GM12878 (cell line): ENCODE measurements at regions not wholly inside any gene's neighbourhood (a gene's known extent, or its start where the extent isn't known, plus 50 kb on each side); places are given as distances from the start of the nearest gene placed in this dataset.

ENCODE experiments used
- ATAC-seq: fragments of 200-7000 bp; cut with Tn5 transposase; 3 replicates; pipeline ENCODE4 v1.9.1; 2020; ENCODE audit warnings: mild to moderate bottlenecking, moderate library complexity
- BruUV-seq: library from RNA; stranded (reverse); fragments of 400-500 nt; replicated peaks from 2 replicates; lab custom pipeline; 2021; lab: Mats Ljungman, UMichigan
- CTCF ChIA-PET: fragments of 300-600 bp; sonication (Branson Sonifier 250); formaldehyde crosslinking; extraction: SDS; loops from one replicate; lab custom pipeline; 2021; ENCODE audit warnings: inconsistent platforms; lab: Yijun Ruan, JAX
- POLR2A ChIA-PET: fragments of 350-600 bp; formaldehyde crosslinking; extraction: SDS; loops from one replicate; lab custom pipeline; 2021; ENCODE audit warnings: inconsistent platforms; lab: Charles Lee
- RAD21 ChIA-PET: fragments of 300-600 bp; sonication (Branson Sonifier 250); formaldehyde crosslinking; loops from one replicate; lab custom pipeline; 2023; ENCODE audit warnings: antibody characterized with exemption; ENCODE audit not compliant: unreplicated experiment; lab: Charles Lee
- SMC1A ChIA-PET: fragments of 300-600 bp; sonication (Branson Sonifier 250); formaldehyde crosslinking; loops from one replicate; lab custom pipeline; 2023; ENCODE audit not compliant: unreplicated experiment, uncharacterized antibody; lab: Charles Lee
- DNase-seq: peaks from one replicate; pipeline ENCODE4 v3.0.0-alpha.2; 2011; ENCODE audit warnings: low read depth, low spot score
- FAIRE-seq: peaks from 3 replicates; lab custom pipeline; 2011; peaks lifted over from hg19 to GRCh38; lab: Jason Lieb, UNC
- H2AFZ ChIP-seq: 2 replicates; pipeline ENCODE4 v1.6.0; 2011; ENCODE audit warnings: low read depth, low read length, control low read depth; ENCODE audit not compliant: control insufficient read depth
- H3K27ac ChIP-seq: 2 replicates; pipeline ENCODE4 v1.5.1; 2011; ENCODE audit warnings: control low read depth; ENCODE audit not compliant: control insufficient read depth, insufficient read depth
- H3K27me3 ChIP-seq, 2 experiments: replicated peaks in 1 of 2; 2 replicates each; pipeline versions ENCODE4 v1.6.0 to v1.6.1; 2011; ENCODE audit warnings: low read length in 1 of 2; ENCODE audit not compliant: control insufficient read depth in 2 of 2, insufficient read depth in 2 of 2
- H3K36me3 ChIP-seq, 2 experiments: 2 replicates each; pipeline ENCODE4 v1.5.1; 2011; ENCODE audit warnings: low read length in 1 of 2; ENCODE audit not compliant: control insufficient read depth in 2 of 2, insufficient read depth in 2 of 2
- H3K4me1 ChIP-seq: 2 replicates; pipeline ENCODE4 v1.6.1; 2011; ENCODE audit warnings: mild to moderate bottlenecking, low read length, moderate library complexity, mixed read lengths; ENCODE audit not compliant: control insufficient read depth, insufficient read depth
- H3K4me2 ChIP-seq: 2 replicates; pipeline ENCODE4 v1.6.0; 2011; ENCODE audit warnings: control low read depth; ENCODE audit not compliant: control insufficient read depth, insufficient read depth
- H3K4me3 ChIP-seq: fragments of 200-600 bp; sonication (generic); 2 replicates; pipeline ENCODE4 v1.5.1; 2016
- H3K79me2 ChIP-seq: 2 replicates; pipeline ENCODE4 v1.6.0; 2011; ENCODE audit warnings: low read length; ENCODE audit not compliant: control insufficient read depth, insufficient read depth
- H3K9ac ChIP-seq: 2 replicates; pipeline ENCODE4 v1.8.0; 2011; ENCODE audit warnings: low read length, control low read depth, mixed read lengths; ENCODE audit not compliant: control insufficient read depth, insufficient read depth
- H3K9me3 ChIP-seq: replicated peaks from 3 replicates; pipeline ENCODE4 v1.5.1; 2011; ENCODE audit warnings: mild to moderate bottlenecking, low read length; ENCODE audit not compliant: control insufficient read depth, insufficient read depth
- H4K20me1 ChIP-seq: 2 replicates; pipeline ENCODE4 v1.6.0; 2011; ENCODE audit not compliant: control insufficient read depth, insufficient read depth
- MEF2A ChIP-seq: IDR thresholded peaks from 2 replicates; pipeline ENCODE4 v1.6.1; 2011; ENCODE audit warnings: low read depth, mild to moderate bottlenecking, low read length, moderate library complexity; ENCODE audit not compliant: insufficient read depth
- NR2F1 ChIP-seq: fragments of 450-650 bp; conservative IDR thresholded peaks from 2 replicates; pipeline ENCODE4 v1.6.1; 2017; ENCODE audit warnings: mild to moderate bottlenecking
- PAX5 ChIP-seq: IDR thresholded peaks from 2 replicates; pipeline ENCODE4 v1.6.1; 2011; ENCODE audit warnings: low read depth, low read length, borderline replicate concordance
- SIX5 ChIP-seq: IDR thresholded peaks from 2 replicates; pipeline ENCODE4 v1.6.1; 2011; ENCODE audit warnings: mild to moderate bottlenecking, low read depth, low read length, moderate library complexity; ENCODE audit not compliant: severe bottlenecking
- ZNF207 ChIP-seq: fragments of 450-650 bp; IDR thresholded peaks from 2 replicates; pipeline ENCODE4 v1.6.1; 2014; ENCODE audit warnings: antibody characterized with exemption, mild to moderate bottlenecking, borderline replicate concordance
- WGBS: methylation state at CpG from one replicate; pipeline ENCODE4 v1.1.6; 2016; ENCODE audit warnings: low lambda C conversion rate; ENCODE audit not compliant: insufficient replicate concordance, insufficient coverage; ENCODE audit errors: missing lambda C conversion rate; 5-methylcytosine and 5-hydroxymethylcytosine counted together
- in situ Hi-C: fragments of 300-500 bp; cut with MboI; formaldehyde crosslinking; loops from 9 replicates; pipeline ENCODE4 v1.14.3; 2018; ENCODE audit warnings: mixed read lengths
- intact Hi-C: fragments of 100-400 bp; cut with micrococcal nuclease; formaldehyde crosslinking; loops from one replicate; pipeline ENCODE4 v1.14.2; 2022; ENCODE audit not compliant: unreplicated experiment
- TF ChIP-seq, protein P1 (sequence below): IDR thresholded peaks from 2 replicates; pipeline ENCODE4 v1.6.1; 2011; ENCODE audit warnings: borderline replicate concordance, low read depth, mild to moderate bottlenecking, moderate library complexity, mixed read lengths, low read length; ENCODE audit not compliant: insufficient read depth; ENCODE audit errors: extremely low read length
- TF ChIP-seq, protein P2 (sequence below): fragments of 150-350 bp; IDR thresholded peaks from 2 replicates; pipeline ENCODE4 v1.6.1; 2014; ENCODE audit warnings: mild to moderate bottlenecking, low read depth, low read length
- TF ChIP-seq, protein P3 (sequence below): fragments of 450-650 bp; formaldehyde crosslinking; IDR thresholded peaks from 2 replicates; pipeline ENCODE4 v1.4.0; 2022; ENCODE audit warnings: mild to moderate bottlenecking, moderate library complexity
- TF ChIP-seq, protein P4 (sequence below): IDR thresholded peaks from 2 replicates; pipeline ENCODE4 v1.6.1; 2012; ENCODE audit warnings: low read depth, low read length, improper control_type of control experiment
- TF ChIP-seq, protein P5 (sequence below): IDR thresholded peaks from 2 replicates; pipeline ENCODE4 v1.6.1; 2012; ENCODE audit warnings: improper control_type of control experiment, low read depth, low read length; ENCODE audit not compliant: insufficient replicate concordance
- TF ChIP-seq, protein P6 (sequence below): IDR thresholded peaks from 2 replicates; pipeline ENCODE4 v1.6.1; 2011; ENCODE audit warnings: low read depth, mild to moderate bottlenecking, low read length, moderate library complexity, borderline replicate concordance; ENCODE audit errors: extremely low read depth

DNA sequence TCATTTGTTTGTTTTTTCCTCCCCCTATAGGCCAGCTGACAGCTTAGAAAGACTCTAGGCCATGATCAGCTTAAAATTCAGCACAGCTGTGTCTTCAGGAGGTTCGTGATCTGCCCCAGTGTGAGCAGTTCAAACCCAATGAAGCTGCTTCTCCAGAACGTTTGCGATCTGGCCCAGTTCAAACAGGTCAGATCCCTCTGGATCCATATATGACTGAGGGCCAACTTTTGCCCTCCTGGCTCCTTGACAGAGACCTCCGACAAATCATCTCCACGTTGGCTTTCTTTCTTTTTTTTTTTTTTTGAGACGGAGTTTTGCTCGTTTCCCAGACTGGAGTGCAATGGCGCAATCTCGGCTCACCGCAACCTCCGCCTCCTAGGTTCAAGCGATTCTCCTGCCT lies 50.2 kb upstream of the ATF7IP2 start:
- H3K4me3 ChIP-seq: no peak overlapping the region
- no peak overlapping the region for H3K27ac ChIP-seq
- ChIA-PET SMC1A (interaction anchor here (1.0 kb wide), 1 partner anchor 23 kb away, joined by 3 read pairs; no protein-coding TSS in a partner anchor), CTCF (interaction anchor here (0.6 kb wide), 1 partner anchor 21 kb away, joined by 3 read pairs; no protein-coding TSS in a partner anchor), RAD21 (interaction anchor here (0.7 kb wide), 1 partner anchor 163 kb away, joined by 3 read pairs; no protein-coding TSS in a partner anchor)
- in situ Hi-C loops: no loop called here
- no peaks in the 10 kb centered on the region for H3K27me3 ChIP-seq
- 85% methylated on average over 7 of the region's 12 CpGs for WGBS
- no peaks in the 10 kb centered on the region for H3K36me3 ChIP-seq
- H3K79me2 ChIP-seq: no peaks in the 10 kb centered on the region
- H3K4me2 ChIP-seq: no peak overlapping the region
- intact Hi-C loops: no loop called here
- no peak for ATAC-seq
- no peaks in the 10 kb centered on the region for H3K4me1 ChIP-seq
- TF ChIP-seq, protein P1, sequence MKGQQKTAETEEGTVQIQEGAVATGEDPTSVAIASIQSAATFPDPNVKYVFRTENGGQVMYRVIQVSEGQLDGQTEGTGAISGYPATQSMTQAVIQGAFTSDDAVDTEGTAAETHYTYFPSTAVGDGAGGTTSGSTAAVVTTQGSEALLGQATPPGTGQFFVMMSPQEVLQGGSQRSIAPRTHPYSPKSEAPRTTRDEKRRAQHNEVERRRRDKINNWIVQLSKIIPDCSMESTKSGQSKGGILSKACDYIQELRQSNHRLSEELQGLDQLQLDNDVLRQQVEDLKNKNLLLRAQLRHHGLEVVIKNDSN: no peak
- TF ChIP-seq, protein P2, sequence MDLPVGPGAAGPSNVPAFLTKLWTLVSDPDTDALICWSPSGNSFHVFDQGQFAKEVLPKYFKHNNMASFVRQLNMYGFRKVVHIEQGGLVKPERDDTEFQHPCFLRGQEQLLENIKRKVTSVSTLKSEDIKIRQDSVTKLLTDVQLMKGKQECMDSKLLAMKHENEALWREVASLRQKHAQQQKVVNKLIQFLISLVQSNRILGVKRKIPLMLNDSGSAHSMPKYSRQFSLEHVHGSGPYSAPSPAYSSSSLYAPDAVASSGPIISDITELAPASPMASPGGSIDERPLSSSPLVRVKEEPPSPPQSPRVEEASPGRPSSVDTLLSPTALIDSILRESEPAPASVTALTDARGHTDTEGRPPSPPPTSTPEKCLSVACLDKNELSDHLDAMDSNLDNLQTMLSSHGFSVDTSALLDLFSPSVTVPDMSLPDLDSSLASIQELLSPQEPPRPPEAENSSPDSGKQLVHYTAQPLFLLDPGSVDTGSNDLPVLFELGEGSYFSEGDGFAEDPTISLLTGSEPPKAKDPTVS: no peak
- no peak for TF ChIP-seq ZNF207
- TF ChIP-seq SIX5: no peak
- TF ChIP-seq, protein P3, sequence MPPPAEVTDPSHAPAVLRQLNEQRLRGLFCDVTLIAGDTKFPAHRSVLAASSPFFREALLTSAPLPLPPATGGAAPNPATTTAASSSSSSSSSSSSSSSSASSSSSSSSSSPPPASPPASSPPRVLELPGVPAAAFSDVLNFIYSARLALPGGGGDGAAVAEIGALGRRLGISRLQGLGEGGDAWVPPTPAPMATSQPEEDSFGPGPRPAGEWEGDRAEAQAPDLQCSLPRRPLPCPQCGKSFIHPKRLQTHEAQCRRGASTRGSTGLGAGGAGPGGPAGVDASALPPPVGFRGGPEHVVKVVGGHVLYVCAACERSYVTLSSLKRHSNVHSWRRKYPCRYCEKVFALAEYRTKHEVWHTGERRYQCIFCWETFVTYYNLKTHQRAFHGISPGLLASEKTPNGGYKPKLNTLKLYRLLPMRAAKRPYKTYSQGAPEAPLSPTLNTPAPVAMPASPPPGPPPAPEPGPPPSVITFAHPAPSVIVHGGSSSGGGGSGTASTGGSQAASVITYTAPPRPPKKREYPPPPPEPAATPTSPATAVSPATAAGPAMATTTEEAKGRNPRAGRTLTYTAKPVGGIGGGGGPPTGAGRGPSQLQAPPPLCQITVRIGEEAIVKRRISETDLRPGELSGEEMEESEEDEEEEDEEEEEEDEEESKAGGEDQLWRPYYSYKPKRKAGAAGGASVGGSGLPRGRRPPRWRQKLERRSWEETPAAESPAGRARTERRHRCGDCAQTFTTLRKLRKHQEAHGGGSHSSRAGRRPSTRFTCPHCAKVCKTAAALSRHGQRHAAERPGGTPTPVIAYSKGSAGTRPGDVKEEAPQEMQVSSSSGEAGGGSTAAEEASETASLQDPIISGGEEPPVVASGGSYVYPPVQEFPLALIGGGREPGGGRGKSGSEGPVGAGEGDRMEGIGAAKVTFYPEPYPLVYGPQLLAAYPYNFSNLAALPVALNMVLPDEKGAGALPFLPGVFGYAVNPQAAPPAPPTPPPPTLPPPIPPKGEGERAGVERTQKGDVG: no peak
- TF ChIP-seq, protein P4, sequence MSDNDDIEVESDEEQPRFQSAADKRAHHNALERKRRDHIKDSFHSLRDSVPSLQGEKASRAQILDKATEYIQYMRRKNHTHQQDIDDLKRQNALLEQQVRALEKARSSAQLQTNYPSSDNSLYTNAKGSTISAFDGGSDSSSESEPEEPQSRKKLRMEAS: no peak
- TF ChIP-seq, protein P5, sequence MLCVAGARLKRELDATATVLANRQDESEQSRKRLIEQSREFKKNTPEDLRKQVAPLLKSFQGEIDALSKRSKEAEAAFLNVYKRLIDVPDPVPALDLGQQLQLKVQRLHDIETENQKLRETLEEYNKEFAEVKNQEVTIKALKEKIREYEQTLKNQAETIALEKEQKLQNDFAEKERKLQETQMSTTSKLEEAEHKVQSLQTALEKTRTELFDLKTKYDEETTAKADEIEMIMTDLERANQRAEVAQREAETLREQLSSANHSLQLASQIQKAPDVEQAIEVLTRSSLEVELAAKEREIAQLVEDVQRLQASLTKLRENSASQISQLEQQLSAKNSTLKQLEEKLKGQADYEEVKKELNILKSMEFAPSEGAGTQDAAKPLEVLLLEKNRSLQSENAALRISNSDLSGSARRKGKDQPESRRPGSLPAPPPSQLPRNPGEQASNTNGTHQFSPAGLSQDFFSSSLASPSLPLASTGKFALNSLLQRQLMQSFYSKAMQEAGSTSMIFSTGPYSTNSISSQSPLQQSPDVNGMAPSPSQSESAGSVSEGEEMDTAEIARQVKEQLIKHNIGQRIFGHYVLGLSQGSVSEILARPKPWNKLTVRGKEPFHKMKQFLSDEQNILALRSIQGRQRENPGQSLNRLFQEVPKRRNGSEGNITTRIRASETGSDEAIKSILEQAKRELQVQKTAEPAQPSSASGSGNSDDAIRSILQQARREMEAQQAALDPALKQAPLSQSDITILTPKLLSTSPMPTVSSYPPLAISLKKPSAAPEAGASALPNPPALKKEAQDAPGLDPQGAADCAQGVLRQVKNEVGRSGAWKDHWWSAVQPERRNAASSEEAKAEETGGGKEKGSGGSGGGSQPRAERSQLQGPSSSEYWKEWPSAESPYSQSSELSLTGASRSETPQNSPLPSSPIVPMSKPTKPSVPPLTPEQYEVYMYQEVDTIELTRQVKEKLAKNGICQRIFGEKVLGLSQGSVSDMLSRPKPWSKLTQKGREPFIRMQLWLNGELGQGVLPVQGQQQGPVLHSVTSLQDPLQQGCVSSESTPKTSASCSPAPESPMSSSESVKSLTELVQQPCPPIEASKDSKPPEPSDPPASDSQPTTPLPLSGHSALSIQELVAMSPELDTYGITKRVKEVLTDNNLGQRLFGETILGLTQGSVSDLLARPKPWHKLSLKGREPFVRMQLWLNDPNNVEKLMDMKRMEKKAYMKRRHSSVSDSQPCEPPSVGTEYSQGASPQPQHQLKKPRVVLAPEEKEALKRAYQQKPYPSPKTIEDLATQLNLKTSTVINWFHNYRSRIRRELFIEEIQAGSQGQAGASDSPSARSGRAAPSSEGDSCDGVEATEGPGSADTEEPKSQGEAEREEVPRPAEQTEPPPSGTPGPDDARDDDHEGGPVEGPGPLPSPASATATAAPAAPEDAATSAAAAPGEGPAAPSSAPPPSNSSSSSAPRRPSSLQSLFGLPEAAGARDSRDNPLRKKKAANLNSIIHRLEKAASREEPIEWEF: no peak
- no peak for TF ChIP-seq MEF2A
- TF ChIP-seq, protein P6, sequence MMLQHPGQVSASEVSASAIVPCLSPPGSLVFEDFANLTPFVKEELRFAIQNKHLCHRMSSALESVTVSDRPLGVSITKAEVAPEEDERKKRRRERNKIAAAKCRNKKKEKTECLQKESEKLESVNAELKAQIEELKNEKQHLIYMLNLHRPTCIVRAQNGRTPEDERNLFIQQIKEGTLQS: no peak
- no peak for TF ChIP-seq PAX5
- TF ChIP-seq NR2F1: no peak
- TF ChIP-seq, all 136 proteins: peak for 0
- POLR2A ChIA-PET: interaction anchor here (0.6 kb wide), 2 partner anchors 142 to 402 kb away, joined by 3 to 6 read pairs; no protein-coding TSS in a partner anchor
- no peak for FAIRE-seq
- Histone ChIP-seq H3K9me3 (peaks cover 10% of the 10 kb centered on the region; the same call in 2 of the 3 replicates), H4K20me1 (no peaks in the 10 kb centered on the region), H2AFZ (no peak overlapping the region), H3K9ac (no peak overlapping the region)
- no peak for DNase-seq
- no TSS peak for BruUV-seq
